GM04503 (cell line): ENCODE measurements at regions not wholly inside any gene's neighbourhood (a gene's known extent, or its start where the extent isn't known, plus 50 kb on each side); places are given as distances from the start of the nearest gene placed in this dataset.
"Not testable (repeated sequence)": the region's sequence is repeated elsewhere in the genome, so short reads cannot be mapped to it uniquely, and the experiment has no call there.

Experiments
- DNase-seq: peaks from one replicate; pipeline ENCODE4 v3.0.0-alpha.2; 2012; ENCODE audit warnings: low read depth

DNA sequence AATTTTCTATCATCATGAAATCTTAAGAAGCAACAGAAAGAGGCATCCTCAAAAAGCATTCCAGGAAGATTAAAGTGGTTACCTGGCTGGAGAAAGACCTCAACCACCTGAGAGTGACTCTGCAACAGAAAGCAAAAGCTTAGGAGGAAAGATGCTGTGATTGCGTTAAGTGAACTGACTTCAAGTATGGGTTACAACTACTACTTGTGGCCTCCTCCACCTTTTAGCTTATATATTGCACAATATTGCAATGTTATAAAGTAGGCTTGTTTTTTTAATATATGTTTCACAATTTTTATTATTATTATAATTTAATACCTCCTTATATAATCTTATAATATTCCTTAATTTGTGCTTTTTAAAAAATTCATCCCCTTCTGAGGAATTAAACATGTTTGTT lies 1407.5 kb downstream of the KCNT2 start:
- no peak for DNase-seq

DNA sequence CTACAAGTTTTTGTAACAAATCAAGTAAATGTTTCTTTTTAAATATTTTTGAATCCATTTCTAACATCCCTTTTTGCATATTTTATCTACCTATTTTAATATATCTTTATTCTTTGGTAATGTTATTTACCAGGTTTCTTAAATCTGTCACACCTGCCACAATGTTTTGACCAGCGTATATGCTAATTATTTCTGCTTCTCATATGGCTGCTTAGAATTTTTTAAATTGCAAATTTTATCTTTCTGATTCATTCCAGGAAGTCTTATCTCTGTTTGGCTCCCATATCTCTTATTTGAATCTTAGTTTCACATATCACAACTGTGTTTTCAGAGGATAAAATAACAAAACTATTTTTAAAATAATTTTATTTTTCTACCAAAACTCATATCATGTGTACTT lies 1411.1 kb downstream of the KCNT2 start:
- DNase-seq = no peak

- no peak for DNase-seq
These were observed 1412.7 kb downstream of the KCNT2 start for GRCh38 chr1:195195423-195196057.

DNA sequence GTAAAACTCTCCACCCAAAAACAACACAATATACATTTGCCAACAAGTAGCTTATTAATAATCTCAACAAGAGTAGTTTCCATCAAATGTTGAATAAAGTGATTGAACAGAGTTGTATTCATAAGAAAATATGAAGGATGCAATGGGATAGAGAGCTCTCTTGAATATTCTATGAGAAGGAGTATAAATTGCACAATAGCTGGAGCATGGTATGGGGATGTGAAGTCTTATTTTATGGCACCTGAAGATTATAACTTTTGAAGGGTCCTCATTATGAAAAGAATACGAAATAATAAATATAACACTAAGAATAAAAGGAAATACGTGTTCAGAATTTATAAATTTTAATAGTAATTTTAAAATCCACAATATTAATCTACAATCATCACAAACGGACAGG lies 1415.1 kb downstream of the KCNT2 start:
- DNase-seq = no peak

- DNase-seq = no peak
These were observed 1419.4 kb downstream of the KCNT2 start for GRCh38 chr1:195188821-195189220.

GRCh38 chr1:195186544-195186943 lies 1421.7 kb downstream of the KCNT2 start:
- no peak for DNase-seq

DNA sequence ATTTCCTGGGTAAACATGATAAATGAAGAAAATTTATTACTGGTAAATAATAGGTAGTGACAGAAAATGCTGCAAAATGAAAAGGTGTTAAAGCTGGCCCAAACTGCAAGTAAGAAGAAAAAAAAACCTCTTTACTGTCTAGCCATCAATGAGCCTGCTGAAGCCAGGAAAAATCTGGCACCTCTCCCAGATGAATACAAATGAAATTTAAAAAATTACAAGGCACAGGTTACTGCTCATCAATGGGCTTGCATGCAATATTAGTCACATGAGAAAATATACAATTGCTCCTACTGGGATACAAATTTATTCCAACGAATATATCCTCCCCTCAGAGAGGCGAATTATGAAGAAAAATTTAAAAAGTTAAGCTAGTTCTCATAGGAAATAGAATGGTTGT lies 1422.5 kb downstream of the KCNT2 start:
- DNase-seq = no peak

GRCh38 chr1:195185321-195185720 lies 1422.9 kb downstream of the KCNT2 start:
- DNase-seq = no peak

DNA sequence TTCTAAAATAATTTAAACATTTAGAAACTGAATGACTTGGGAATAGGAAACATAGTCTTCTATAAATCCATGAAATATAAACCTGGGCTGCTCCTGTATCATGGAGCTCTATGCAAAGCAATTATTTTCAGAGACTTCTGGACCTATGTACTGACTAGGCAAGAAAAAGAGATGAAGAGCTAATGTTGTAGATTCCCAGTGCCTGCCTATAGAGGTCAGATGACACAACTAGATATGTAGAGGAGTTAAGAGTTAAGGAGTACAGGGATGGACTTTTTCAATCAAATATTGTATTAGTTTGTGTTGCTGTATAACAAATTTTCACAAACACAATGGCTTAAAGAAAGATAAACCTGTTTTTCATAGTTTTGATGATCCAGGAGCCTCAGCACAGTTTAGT lies 1434.5 kb downstream of the KCNT2 start:
- no peak for DNase-seq

GRCh38 chr1:195159795-195160194 lies 1448.4 kb downstream of the KCNT2 start:
- not testable (repeated sequence) for DNase-seq

GRCh38 chr1:195158091-195158490 lies 1450.1 kb downstream of the KCNT2 start:
- DNase-seq = no peak

- no peak for DNase-seq
These were observed 1455.1 kb downstream of the KCNT2 start for GRCh38 chr1:195153107-195153506.

DNA sequence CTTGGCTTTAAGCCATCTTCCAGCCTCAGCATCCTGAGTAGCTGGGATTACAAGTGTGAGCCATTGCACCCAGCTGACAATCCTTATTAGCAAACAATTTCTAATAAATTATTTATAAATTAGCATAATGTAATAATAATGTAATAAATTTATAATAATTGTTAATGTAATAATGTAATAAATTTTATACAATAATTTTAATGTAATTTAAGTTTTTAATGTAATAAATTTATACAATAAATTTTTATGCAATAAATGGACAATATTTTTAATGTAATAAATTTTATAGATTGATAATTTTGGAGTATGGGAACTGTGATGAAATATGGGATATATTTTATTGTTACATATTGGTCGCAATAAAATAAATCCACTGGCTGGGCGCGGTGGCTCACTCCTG lies 1457.5 kb downstream of the KCNT2 start:
- DNase-seq = no peak

- DNase-seq = no peak
These were observed 1466.9 kb downstream of the KCNT2 start for GRCh38 chr1:195141294-195141693.

DNA sequence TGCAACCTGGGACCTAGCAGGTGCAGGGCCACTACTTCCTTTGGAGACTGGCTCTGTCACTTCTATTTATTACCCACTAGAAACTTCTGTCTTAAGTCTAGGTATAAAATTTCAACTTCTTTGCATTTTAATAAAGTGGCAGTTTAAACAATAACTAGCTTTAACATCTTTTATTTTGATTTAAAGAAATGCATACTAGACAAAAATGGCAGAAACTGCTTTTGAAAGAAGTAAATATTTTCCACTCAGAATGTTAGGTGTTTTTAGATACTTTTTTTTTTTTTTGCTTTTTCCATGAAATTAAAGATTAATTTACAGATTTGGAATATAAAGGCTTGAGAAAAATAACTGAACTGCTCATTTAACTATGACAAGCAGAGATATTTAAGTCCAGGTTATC lies 1477.6 kb downstream of the KCNT2 start:
- DNase-seq = no peak

GRCh38 chr1:195122497-195122896 lies 1485.7 kb downstream of the KCNT2 start:
- DNase-seq = no peak

- no peak for DNase-seq
These were observed 1494.8 kb downstream of the KCNT2 start for GRCh38 chr1:195113471-195113870.

GRCh38 chr1:195105773-195106172 lies 1502.5 kb downstream of the KCNT2 start:
- no peak for DNase-seq

DNA sequence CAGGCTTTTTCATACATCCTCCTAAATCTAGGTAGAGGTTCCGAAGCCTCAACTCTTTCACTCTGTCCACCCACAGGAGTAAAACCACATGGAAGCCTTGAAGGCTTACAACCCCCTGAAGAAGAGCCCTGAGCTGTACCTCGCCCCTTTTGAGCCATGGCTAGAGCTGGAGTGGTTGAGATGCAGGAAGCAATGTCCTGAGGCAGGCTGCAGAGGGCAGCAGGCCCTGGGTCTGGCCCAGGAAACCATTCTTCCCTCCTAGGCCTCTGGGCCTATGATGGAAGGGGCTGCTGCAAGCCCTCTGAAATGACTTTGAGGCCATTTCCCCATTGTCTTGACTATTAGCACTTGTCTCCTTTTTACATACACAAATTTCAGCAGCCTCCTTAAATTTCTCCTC lies 1503.0 kb downstream of the KCNT2 start:
- DNase-seq = no peak

GRCh38 chr1:195097316-195097715 lies 1510.9 kb downstream of the KCNT2 start:
- no peak for DNase-seq

DNA sequence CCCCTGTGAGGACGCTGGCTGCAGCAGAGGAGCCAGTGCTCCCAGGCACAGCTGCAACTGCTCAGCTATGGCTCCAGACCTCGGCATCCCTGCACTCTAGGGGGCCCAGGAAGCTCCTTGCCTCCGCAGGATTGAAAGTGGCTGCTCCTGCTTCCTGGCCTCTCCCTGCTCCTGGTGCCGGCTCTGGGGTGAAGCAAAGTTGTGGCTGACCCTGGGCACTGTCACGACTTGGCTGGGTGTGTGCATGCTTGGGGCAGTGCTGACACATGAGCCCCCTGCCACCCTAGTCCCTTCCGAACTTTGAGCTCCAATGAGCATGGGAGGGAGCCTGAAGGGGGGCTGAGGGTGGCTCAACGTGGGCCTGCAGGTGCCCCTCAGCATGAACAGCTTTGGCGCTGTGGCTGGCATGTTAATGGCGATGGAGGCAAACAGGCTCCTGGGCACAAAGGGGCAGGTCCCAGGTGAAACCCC lies 1512.2 kb downstream of the KCNT2 start:
- no peak for DNase-seq

DNA sequence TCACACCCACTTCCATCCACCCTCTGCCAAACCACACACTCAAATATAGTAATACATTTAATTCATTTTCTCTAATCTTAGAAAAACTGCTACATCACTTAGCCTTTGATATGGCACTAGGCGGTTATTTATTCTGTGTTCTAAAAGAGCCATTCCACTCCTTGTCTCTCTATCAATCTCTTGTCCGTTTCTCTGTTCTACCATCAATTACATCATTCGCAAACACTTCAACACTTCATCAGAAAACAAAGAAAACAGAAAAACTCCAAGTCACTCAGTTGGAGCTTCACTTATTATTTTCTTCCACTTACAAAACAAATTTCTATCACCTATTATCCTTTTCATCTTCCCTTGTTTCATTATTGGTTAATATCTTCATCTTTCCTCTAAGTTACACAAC lies 1523.0 kb downstream of the KCNT2 start:
- DNase-seq = no peak

DNA sequence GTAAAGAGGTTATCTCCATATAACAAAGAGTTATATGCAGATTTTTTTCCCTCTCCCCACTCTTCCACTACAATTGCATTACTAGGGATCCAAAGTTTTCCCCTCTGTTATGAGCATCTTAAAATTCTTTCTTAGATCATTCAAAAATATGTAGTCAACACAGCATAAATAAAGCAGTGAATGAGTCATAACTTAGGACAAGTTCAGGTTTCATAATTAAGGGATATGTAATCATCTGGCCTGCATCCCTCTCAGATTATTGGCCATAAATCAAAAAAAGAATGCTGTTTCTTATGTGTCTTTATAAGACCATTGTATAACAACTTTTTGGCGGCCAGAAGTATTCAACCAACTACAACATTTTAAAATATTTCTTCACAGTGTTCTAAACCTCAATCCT lies 1526.1 kb downstream of the KCNT2 start:
- DNase-seq = no peak

- DNase-seq = no peak
These were observed 1531.6 kb downstream of the KCNT2 start for GRCh38 chr1:195076682-195077081.

DNA sequence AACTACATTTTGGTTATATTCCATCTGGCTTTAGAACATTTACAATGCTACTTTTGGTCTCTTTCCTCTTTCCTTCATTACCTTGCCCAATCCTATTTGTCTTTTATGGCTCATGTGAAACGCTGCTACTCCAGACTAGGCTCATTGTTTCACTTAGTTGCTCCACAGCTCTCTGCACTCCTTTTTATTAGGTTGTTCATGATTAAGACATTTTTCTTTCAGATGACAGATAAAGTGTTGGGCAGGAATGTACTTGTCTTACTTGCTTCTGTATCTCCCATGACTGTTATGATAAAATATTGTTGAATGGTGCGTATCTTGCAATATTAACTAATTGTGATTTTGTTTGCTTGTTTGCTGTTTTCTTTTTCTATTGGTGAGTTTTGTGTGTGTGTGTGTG lies 1532.3 kb downstream of the KCNT2 start:
- no peak for DNase-seq
